DND-41 (cell line): ENCODE measurements at regions not wholly inside any gene's neighbourhood (a gene's known extent, or its start where the extent isn't known, plus 50 kb on each side); places are given as distances from the start of the nearest gene placed in this dataset.

Experiments used
- ATAC-seq: fragments of 200-7000 bp; cut with Tn5 transposase; 3 replicates; pipeline ENCODE4 v1.9.1; 2021; ENCODE audit warnings: low read depth; ENCODE audit not compliant: insufficient read depth
- DNase-seq: peaks from one replicate; pipeline ENCODE4 v3.0.0-alpha.2; 2020
- H2AFZ ChIP-seq: 2 replicates; pipeline ENCODE4 v1.6.0; 2012; ENCODE audit warnings: low read depth, low read length
- H3K27ac ChIP-seq: 2 replicates; pipeline ENCODE4 v1.5.1; 2012; ENCODE audit warnings: low read length, inconsistent platforms
- H3K27me3 ChIP-seq: fragments of 200-600 bp; sonication (generic); 2 replicates; pipeline ENCODE4 v1.6.0; 2012; ENCODE audit warnings: low read length, mild to moderate bottlenecking, inconsistent platforms; ENCODE audit not compliant: insufficient read depth, poor library complexity
- H3K36me3 ChIP-seq: 2 replicates; pipeline ENCODE4 v1.5.1; 2012; ENCODE audit warnings: low read length, inconsistent platforms; ENCODE audit not compliant: insufficient read depth
- H3K4me1 ChIP-seq: 2 replicates; pipeline ENCODE4 v1.5.1; 2012; ENCODE audit warnings: mild to moderate bottlenecking, low read length; ENCODE audit not compliant: insufficient read depth
- H3K4me2 ChIP-seq: 2 replicates; pipeline ENCODE4 v1.6.0; 2012; ENCODE audit warnings: mild to moderate bottlenecking, moderate library complexity, low read length, inconsistent platforms; ENCODE audit not compliant: insufficient read depth
- H3K4me3 ChIP-seq, 2 experiments: fragments of 200-600 bp in 1 of 2; shearing (Covaris generic) in 1 of 2; 2 replicates each; pipeline ENCODE4 v1.5.1; 2012 to 2016; ENCODE audit warnings: inconsistent platforms in 2 of 2, low read length in 2 of 2, mild to moderate bottlenecking in 2 of 2, low read depth in 1 of 2, moderate library complexity in 1 of 2
- H3K79me2 ChIP-seq: 2 replicates; pipeline ENCODE4 v1.6.0; 2012; ENCODE audit warnings: low read length, inconsistent platforms; ENCODE audit not compliant: insufficient read depth
- H3K9ac ChIP-seq: 2 replicates; pipeline ENCODE4 v1.6.0; 2012; ENCODE audit warnings: low read depth, mild to moderate bottlenecking, inconsistent platforms, low read length, moderate library complexity
- H3K9me3 ChIP-seq: 2 replicates; pipeline ENCODE4 v1.5.1; 2012; ENCODE audit warnings: low read length, moderate library complexity, mild to moderate bottlenecking, inconsistent platforms; ENCODE audit not compliant: insufficient read depth, severe bottlenecking
- H4K20me1 ChIP-seq: 2 replicates; pipeline ENCODE4 v1.6.0; 2012; ENCODE audit warnings: low read length; ENCODE audit not compliant: insufficient read depth
- EZH2 ChIP-seq: IDR thresholded peaks from 3 replicates; pipeline ENCODE4 v1.6.1; 2012; ENCODE audit warnings: borderline replicate concordance, low read depth, mild to moderate bottlenecking, moderate library complexity, low read length, inconsistent platforms; ENCODE audit not compliant: severe bottlenecking
- TF ChIP-seq, protein P1 (sequence below): IDR thresholded peaks from 2 replicates; pipeline ENCODE4 v1.5.1; 2012; ENCODE audit warnings: borderline replicate concordance, low read length, moderate library complexity, mild to moderate bottlenecking; ENCODE audit not compliant: poor library complexity, severe bottlenecking; ENCODE audit errors: extremely low read depth

DNA sequence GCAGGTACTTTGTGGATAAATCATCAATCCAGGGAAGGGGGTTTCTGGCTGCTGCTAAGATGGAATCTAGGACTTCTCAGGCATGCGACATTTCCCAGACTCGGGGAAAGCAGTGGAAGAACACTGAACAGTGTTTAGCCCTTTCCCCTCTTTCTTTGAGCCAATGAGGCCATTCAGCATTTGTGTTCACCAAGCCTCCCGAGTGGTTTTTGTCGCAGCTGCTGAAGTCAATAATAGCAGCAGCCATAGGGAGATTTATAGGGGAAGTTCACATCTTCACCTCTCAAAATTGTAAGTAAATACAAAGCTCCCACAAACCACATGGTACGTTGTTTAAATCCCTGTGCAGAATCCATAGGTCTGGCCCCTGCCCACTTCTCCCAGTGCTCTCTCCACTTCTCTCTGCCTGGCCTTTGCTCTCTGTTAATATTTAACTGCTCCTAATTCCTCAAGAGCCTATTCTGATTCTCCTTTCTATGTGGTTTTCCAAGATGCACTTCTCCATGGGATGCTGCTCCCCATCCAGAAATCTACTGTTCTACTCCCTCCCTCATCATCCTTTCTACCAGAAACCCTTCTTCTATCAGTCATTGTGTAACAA, 230.7 kb downstream of the SHQ1 start:
- no peak overlapping the region for H3K4me2 ChIP-seq
- H3K27ac ChIP-seq = no peak overlapping the region

DNA sequence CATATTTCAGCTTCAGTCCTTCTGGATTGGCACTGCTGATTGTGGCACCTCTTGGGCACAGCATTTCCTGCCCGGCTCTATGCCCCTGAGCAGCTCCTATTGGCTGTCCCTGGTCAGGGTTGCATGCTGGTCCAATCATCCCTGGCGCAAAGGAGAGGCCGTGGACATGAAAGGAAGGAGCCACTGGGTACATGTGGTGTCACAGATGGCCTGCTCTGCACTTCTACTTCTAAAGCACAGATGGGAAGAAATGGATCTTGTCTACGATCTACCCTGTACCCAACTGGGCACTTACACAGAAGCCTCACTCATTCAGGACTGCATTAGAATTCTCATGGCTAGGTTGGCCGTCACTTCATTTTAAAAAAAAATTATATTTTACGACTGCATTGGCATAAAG, 232.5 kb downstream of the SHQ1 start:
- no peaks in the 10 kb centered on the region for H3K4me1 ChIP-seq
- ATAC-seq = no peak

More for the DNA sequence above, 230.7 kb downstream of the SHQ1 start:
- Histone ChIP-seq H3K36me3 (no peaks in the 10 kb centered on the region), H3K9me3 (no peaks in the 10 kb centered on the region), H2AFZ (no peak overlapping the region), H4K20me1 (no peaks in the 10 kb centered on the region), H3K4me3 (no peak overlapping the region), H3K4me1 (no peaks in the 10 kb centered on the region), H3K9ac (no peak overlapping the region), H3K27me3 (no peaks in the 10 kb centered on the region), H3K79me2 (no peaks in the 10 kb centered on the region)
- no peak for TF ChIP-seq EZH2
- TF ChIP-seq, protein P1, sequence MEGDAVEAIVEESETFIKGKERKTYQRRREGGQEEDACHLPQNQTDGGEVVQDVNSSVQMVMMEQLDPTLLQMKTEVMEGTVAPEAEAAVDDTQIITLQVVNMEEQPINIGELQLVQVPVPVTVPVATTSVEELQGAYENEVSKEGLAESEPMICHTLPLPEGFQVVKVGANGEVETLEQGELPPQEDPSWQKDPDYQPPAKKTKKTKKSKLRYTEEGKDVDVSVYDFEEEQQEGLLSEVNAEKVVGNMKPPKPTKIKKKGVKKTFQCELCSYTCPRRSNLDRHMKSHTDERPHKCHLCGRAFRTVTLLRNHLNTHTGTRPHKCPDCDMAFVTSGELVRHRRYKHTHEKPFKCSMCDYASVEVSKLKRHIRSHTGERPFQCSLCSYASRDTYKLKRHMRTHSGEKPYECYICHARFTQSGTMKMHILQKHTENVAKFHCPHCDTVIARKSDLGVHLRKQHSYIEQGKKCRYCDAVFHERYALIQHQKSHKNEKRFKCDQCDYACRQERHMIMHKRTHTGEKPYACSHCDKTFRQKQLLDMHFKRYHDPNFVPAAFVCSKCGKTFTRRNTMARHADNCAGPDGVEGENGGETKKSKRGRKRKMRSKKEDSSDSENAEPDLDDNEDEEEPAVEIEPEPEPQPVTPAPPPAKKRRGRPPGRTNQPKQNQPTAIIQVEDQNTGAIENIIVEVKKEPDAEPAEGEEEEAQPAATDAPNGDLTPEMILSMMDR = no peak
- no peak for ATAC-seq
- no peak for DNase-seq

DNA sequence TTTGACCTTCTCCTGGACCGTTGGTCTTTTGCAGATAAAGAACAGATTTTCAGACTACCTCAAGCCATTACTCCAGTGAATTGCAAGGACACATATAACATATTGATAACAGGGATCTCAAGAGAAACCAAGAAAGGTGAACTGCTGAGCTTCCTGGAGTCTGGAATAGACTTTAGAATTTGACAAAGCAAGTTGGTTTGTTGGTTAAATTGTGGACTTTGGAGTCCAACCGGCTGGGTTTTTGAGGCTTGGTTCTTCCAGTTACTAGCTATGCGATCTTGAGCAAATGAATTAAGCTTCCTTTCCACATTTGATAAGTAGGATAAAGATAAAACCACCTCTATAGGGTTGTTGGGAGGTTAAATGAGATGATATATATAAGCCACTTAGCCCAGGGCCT, 233.1 kb downstream of the SHQ1 start:
- H3K27me3 ChIP-seq = no peaks in the 10 kb centered on the region
- no peak overlapping the region for H3K4me2 ChIP-seq
- DNase-seq = no peak
- no peak for ATAC-seq
- H3K9me3 ChIP-seq = no peaks in the 10 kb centered on the region
- TF ChIP-seq, protein P1 = no peak
- TF ChIP-seq EZH2 = no peak
- no peak overlapping the region for H3K9ac ChIP-seq
- H2AFZ ChIP-seq = no peak overlapping the region
- no peaks in the 10 kb centered on the region for H3K36me3 ChIP-seq
- no peaks in the 10 kb centered on the region for H3K79me2 ChIP-seq
- H3K4me1 ChIP-seq = no peaks in the 10 kb centered on the region
- no peak overlapping the region for H3K27ac ChIP-seq
- no peak overlapping the region for H3K4me3 ChIP-seq
- H4K20me1 ChIP-seq = no peaks in the 10 kb centered on the region

More for the DNA sequence above, 232.5 kb downstream of the SHQ1 start:
- H3K4me2 ChIP-seq = no peak overlapping the region
- no peak overlapping the region for H3K4me3 ChIP-seq
- no peak overlapping the region for H3K9ac ChIP-seq
- TF ChIP-seq EZH2 = no peak
- TF ChIP-seq, protein P1 = no peak
- no peak for DNase-seq
- H3K27ac ChIP-seq = no peak overlapping the region
- no peaks in the 10 kb centered on the region for H3K79me2 ChIP-seq
- H2AFZ ChIP-seq = no peak overlapping the region
- no peaks in the 10 kb centered on the region for H4K20me1 ChIP-seq
- no peaks in the 10 kb centered on the region for H3K36me3 ChIP-seq
- no peaks in the 10 kb centered on the region for H3K9me3 ChIP-seq
- H3K27me3 ChIP-seq = no peaks in the 10 kb centered on the region
